HEK293 (cell line): ENCODE measurements at regions not wholly inside any gene's neighbourhood (a gene's known extent, or its start where the extent isn't known, plus 50 kb on each side); places are given as distances from the start of the nearest gene placed in this dataset.

Experiments
- CTCF ChIA-PET: fragments of 350-600 bp; formaldehyde crosslinking; extraction: SDS; loops from one replicate; lab custom pipeline; 2021; ENCODE audit warnings: antibody characterized with exemption; lab: Yijun Ruan, JAX
- POLR2A ChIA-PET: fragments of 300-600 bp; formaldehyde crosslinking; extraction: SDS; loops from one replicate; lab custom pipeline; 2020; ENCODE audit warnings: antibody characterized with exemption, inconsistent platforms; lab: Yijun Ruan, JAX
- H3K27ac ChIP-seq: fragments of 200-500 bp; sonication (Bioruptor generic); 2 replicates; pipeline ENCODE4 v1.5.1; 2014; ENCODE audit warnings: low read depth, low read length, control low read depth, inconsistent platforms; ENCODE audit errors: extremely low read depth
- H3K36me3 ChIP-seq, 2 experiments: fragments of 200-500 bp in 1 of 2; sonication (Bioruptor generic) in 1 of 2; 1 replicate in 1 of 2; 2 replicates in 1 of 2; pipeline ENCODE4 v1.5.1; 2014 to 2017; ENCODE audit warnings: inconsistent platforms in 2 of 2, low read length in 2 of 2; ENCODE audit not compliant: control insufficient read depth in 2 of 2, insufficient read depth in 1 of 2
- H3K4me1 ChIP-seq: fragments of 200-500 bp; sonication (Bioruptor generic); 2 replicates; pipeline ENCODE4 v1.5.1; 2014; ENCODE audit warnings: mild to moderate bottlenecking, low read length, inconsistent platforms; ENCODE audit not compliant: control insufficient read depth, insufficient read depth
- H3K4me3 ChIP-seq: 2 replicates; pipeline ENCODE4 v1.5.1; 2011; ENCODE audit warnings: low read depth, mild to moderate bottlenecking, control low read depth, low read length, moderate library complexity
- H3K9me3 ChIP-seq: fragments of 200-500 bp; sonication (Bioruptor generic); 2 replicates; pipeline ENCODE4 v1.5.1; 2014; ENCODE audit warnings: low read depth, low read length, inconsistent platforms; ENCODE audit not compliant: control insufficient read depth, insufficient read depth
- ATF2 ChIP-seq: fragments of 450-650 bp; formaldehyde crosslinking; IDR thresholded peaks from 2 replicates; pipeline ENCODE4 v1.5.1; 2016; ENCODE audit warnings: missing biosample characterization, missing genetic modification characterization, low read depth
- ZNF202 ChIP-seq: fragments of 450-650 bp; formaldehyde crosslinking; IDR thresholded peaks from 2 replicates; pipeline ENCODE4 v1.5.1; 2016; ENCODE audit warnings: missing biosample characterization, missing genetic modification characterization, borderline replicate concordance
- ZNF610 ChIP-seq: fragments of 450-650 bp; formaldehyde crosslinking; IDR thresholded peaks from 2 replicates; pipeline ENCODE4 v1.5.1; 2016; ENCODE audit warnings: missing biosample characterization, missing genetic modification characterization, borderline replicate concordance
- ZNF658 ChIP-seq: fragments of 450-650 bp; formaldehyde crosslinking; IDR thresholded peaks from 2 replicates; pipeline ENCODE4; 2016; ENCODE audit warnings: missing biosample characterization, missing genetic modification characterization

- Histone ChIP-seq H3K9me3 (no peaks in the 10 kb centered on the region), H3K27ac (no peak overlapping the region), H3K4me1 (no peaks in the 10 kb centered on the region), H3K36me3 (no peaks in the 10 kb centered on the region), H3K4me3 (no peak overlapping the region)
- POLR2A ChIA-PET: no interaction called here
- TF ChIP-seq ATF2 (tag by site-specific recombination) (0 out of 2 replicates have a peak, but pooled peaks have one; percentile 24), ZNF658 (tag by site-specific recombination) (no peak), ZNF610 (tag by site-specific recombination) (no peak), ZNF202 (no peak)
- CTCF ChIA-PET: interaction anchor here (0.6 kb wide), 1 partner anchor 448 kb away, joined by 4 read pairs; no protein-coding TSS in a partner anchor
Observed at GRCh38 chr18:54532962-54533361, 58.1 kb upstream of the DYNAP start.
